Glutamatergic neuron (in vitro differentiated cells): ENCODE measurements at regions not wholly inside any gene's neighbourhood (a gene's known extent, or its start where the extent isn't known, plus 50 kb on each side); places are given as distances from the start of the nearest gene placed in this dataset.

ENCODE experiments used
- DNase-seq: peaks from one replicate; pipeline ENCODE4 v3.0.0; 2022
- H3K27ac Mint-ChIP-seq: one replicate; pipeline ENCODE4 v1.8.0; 2020; ENCODE audit warnings: mild to moderate bottlenecking, mixed read lengths, inconsistent platforms; ENCODE audit not compliant: unreplicated experiment
- H3K27me3 Mint-ChIP-seq: one replicate; pipeline ENCODE4 v1.8.0; 2020; ENCODE audit warnings: mild to moderate bottlenecking, moderate library complexity, mixed read lengths, inconsistent platforms; ENCODE audit not compliant: unreplicated experiment
- H3K36me3 Mint-ChIP-seq: one replicate; pipeline ENCODE4 v1.8.0; 2020; ENCODE audit warnings: mild to moderate bottlenecking, mixed read lengths, inconsistent platforms; ENCODE audit not compliant: unreplicated experiment
- H3K4me1 Mint-ChIP-seq: one replicate; pipeline ENCODE4 v1.8.0; 2020; ENCODE audit warnings: mild to moderate bottlenecking, low read depth, mixed read lengths, inconsistent platforms; ENCODE audit not compliant: unreplicated experiment
- H3K4me3 Mint-ChIP-seq: one replicate; pipeline ENCODE4 v1.8.0; 2020; ENCODE audit warnings: mild to moderate bottlenecking, mixed read lengths, inconsistent platforms; ENCODE audit not compliant: unreplicated experiment
- H3K9me3 Mint-ChIP-seq: one replicate; pipeline ENCODE4 v1.8.0; 2020; ENCODE audit warnings: mild to moderate bottlenecking, moderate library complexity, mixed read lengths, inconsistent platforms; ENCODE audit not compliant: unreplicated experiment
- TF ChIP-seq, protein P1 (sequence below): fragments of 200-600 bp; sonication (generic); IDR thresholded peaks from one replicate; pipeline ENCODE4 v1.5.0; 2021; ENCODE audit not compliant: partially characterized antibody, unreplicated experiment

DNA sequence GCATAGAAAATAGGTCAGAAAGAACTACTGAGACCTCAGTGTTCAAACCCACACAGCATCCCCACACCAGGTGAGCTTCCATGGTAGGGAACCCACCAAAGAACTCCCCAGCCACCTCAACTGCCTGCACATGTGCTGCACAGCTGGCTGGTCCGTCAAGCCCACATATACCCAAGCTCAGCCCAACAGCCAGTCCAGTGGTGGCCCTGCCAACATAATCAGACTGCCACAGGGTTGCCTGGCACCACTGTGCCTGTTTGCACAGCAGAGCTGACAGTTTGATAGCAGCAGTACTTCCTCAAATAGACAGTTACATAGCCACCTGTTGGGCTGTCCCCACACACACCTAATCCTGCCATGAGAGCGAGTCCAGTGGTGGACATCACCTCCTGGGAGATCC is 283.3 kb upstream of the PRMT6 start:
- no peaks in the 10 kb centered on the region for H3K36me3 Mint-ChIP-seq
- no peaks in the 10 kb centered on the region for H3K4me1 Mint-ChIP-seq
- TF ChIP-seq, protein P1, sequence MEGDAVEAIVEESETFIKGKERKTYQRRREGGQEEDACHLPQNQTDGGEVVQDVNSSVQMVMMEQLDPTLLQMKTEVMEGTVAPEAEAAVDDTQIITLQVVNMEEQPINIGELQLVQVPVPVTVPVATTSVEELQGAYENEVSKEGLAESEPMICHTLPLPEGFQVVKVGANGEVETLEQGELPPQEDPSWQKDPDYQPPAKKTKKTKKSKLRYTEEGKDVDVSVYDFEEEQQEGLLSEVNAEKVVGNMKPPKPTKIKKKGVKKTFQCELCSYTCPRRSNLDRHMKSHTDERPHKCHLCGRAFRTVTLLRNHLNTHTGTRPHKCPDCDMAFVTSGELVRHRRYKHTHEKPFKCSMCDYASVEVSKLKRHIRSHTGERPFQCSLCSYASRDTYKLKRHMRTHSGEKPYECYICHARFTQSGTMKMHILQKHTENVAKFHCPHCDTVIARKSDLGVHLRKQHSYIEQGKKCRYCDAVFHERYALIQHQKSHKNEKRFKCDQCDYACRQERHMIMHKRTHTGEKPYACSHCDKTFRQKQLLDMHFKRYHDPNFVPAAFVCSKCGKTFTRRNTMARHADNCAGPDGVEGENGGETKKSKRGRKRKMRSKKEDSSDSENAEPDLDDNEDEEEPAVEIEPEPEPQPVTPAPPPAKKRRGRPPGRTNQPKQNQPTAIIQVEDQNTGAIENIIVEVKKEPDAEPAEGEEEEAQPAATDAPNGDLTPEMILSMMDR, result no peak

DNA sequence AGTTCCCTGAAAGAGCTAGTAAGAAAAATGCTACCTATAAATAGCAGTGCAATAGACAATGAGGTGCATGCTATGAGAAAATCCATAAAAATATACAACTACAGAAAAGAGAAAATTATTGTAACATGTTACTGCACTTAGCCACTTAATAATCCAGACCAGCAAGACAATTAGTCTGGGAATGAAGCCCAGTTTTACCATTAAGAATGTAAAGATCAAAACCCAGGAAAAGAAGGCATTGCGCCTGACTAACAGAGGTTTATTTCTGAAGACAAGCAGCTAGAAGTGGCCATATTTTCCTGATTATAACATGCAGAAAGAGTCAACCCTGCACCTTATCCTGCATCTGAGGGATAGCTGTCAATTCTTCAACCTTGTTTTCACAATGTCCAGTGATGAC is 276.4 kb upstream of the PRMT6 start:
- no peaks in the 10 kb centered on the region for H3K36me3 Mint-ChIP-seq
- TF ChIP-seq, protein P1, result no peak
- H3K27me3 Mint-ChIP-seq, result peaks cover 3% of the 10 kb centered on the region
- no peaks in the 10 kb centered on the region for H3K4me1 Mint-ChIP-seq
- H3K9me3 Mint-ChIP-seq, result no peaks in the 10 kb centered on the region
- no peak for DNase-seq
- no peak overlapping the region for H3K27ac Mint-ChIP-seq
- no peak overlapping the region for H3K4me3 Mint-ChIP-seq

More for the DNA sequence above, 283.3 kb upstream of the PRMT6 start:
- no peak for DNase-seq
- H3K27me3 Mint-ChIP-seq, result no peaks in the 10 kb centered on the region
- no peak overlapping the region for H3K4me3 Mint-ChIP-seq
- no peak overlapping the region for H3K27ac Mint-ChIP-seq
- H3K9me3 Mint-ChIP-seq, result peaks cover 6% of the 10 kb centered on the region

DNA sequence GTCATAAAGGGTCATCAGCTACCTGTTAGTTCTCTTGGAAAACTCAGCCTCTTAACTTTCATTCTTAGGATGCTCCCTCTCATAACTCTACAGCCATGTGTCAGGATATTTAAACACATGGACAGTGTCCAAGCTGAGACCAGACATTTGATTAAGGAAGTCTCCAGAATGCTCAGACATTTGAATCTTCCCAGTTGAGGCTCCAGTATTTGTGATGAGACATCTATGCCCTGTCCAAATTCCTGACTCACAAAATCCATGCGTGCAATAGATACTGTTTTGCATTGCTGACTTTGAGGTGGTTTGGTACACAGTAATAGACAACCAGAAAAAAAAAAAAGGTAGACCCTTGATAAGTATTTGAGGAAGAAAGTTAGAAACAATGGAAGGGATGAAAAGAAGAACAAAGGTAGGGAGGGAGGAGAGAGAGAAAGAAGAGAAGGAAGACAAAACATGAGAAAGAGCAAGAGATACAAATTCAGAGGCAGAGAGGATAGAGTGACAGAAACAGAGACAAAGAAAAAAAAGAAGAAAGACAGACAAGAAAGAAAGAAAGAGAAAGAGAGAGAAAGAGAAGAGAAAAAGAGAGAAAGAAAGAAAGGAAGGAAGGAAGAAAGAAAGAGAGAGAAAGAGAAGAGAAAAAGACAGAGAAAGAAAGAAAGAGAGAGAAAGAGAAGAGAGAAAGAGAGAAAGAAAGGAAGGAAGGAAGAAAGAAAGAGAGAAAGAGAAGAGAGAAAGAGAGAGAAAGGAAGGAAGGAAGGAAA is 275.5 kb upstream of the PRMT6 start:
- TF ChIP-seq, protein P1, result no peak
- no peak overlapping the region for H3K27ac Mint-ChIP-seq
- DNase-seq, result no peak
- H3K4me1 Mint-ChIP-seq, result no peaks in the 10 kb centered on the region
- no peaks in the 10 kb centered on the region for H3K36me3 Mint-ChIP-seq
- H3K9me3 Mint-ChIP-seq, result no peaks in the 10 kb centered on the region
- H3K27me3 Mint-ChIP-seq, result peaks cover 3% of the 10 kb centered on the region
- H3K4me3 Mint-ChIP-seq, result no peak overlapping the region

DNA sequence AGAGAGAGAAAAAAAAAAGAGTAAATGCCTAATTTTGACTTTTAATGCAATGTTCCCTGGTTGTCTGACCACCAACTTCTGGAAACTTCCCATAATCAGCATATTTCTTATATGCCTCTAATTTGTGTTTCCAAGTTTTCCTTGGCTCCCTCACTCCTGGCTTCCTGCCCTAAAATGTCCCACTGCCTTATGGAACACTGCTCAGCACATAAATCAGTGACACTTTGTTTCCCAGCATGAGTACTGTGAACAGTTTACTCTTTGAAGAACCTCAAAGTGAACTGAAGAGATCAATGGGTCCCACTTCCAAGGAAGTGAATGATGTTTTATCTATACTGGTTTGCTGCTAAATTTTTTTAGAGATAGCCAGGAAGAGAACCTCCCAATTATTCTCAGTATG is 271.3 kb upstream of the PRMT6 start:
- Mint-ChIP-seq H3K27me3 (peaks cover 3% of the 10 kb centered on the region), H3K9me3 (no peaks in the 10 kb centered on the region), H3K4me1 (peaks cover 2% of the 10 kb centered on the region), H3K4me3 (no peak overlapping the region), H3K27ac (no peak overlapping the region), H3K36me3 (no peaks in the 10 kb centered on the region)
- TF ChIP-seq, protein P1, result no peak
- no peak for DNase-seq

DNA sequence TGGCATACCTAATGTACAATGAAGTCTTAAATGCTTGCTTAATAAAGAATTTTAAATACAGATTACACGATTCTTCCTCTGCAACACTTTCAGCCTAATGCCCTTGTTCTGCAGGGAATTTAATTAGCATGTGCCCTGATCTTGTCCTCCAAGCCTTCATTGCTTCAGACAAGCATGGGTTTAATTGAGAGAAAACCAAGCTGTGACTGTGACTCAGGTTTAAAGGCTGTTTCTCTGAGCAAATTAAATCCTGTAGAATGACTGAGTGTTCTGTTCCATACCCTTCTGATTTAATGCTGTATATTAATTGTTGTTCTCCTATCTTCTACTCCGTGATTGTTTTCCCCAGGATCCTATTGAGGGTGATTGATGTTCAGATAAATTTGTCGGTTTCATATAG is 269.0 kb upstream of the PRMT6 start:
- no peaks in the 10 kb centered on the region for H3K36me3 Mint-ChIP-seq
- no peak for DNase-seq
- TF ChIP-seq, protein P1, result no peak
- H3K27ac Mint-ChIP-seq, result no peak overlapping the region
- H3K27me3 Mint-ChIP-seq, result no peaks in the 10 kb centered on the region
- no peaks in the 10 kb centered on the region for H3K9me3 Mint-ChIP-seq
- H3K4me1 Mint-ChIP-seq, result peaks cover 2% of the 10 kb centered on the region
- no peak overlapping the region for H3K4me3 Mint-ChIP-seq
